ENCODE measurements at regions not wholly inside any gene's neighbourhood (a gene's known extent, or its start where the extent isn't known, plus 50 kb on each side); places are given as distances from the start of the nearest gene placed in this dataset.

DNA sequence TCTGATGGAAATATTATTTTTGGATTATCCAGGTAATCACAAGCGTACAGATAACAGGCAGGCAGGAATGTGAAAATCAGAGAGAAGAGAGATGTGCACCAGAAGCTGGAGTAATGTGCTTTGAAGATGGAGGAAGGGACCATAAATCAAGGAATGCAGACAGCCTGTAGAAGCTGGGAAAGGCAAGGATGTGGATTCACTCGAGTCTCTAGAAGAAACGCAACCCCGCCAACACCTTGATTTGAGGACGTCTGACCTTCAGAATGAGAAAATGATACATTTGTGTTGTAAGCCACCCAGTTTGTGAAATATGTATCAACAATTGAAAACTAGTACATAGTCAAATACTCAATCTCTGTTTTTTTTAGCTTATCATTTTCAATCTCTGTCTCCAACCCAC lies 207.6 kb upstream of the MPDZ start:
- H3K4me3 ChIP-seq = no peak overlapping the region
- H3K36me3 ChIP-seq = no peaks in the 10 kb centered on the region
- H3K4me1 ChIP-seq = peaks cover 16% of the 10 kb centered on the region
- H3K9me3 ChIP-seq = no peaks in the 10 kb centered on the region
- no peak overlapping the region for H3K27ac ChIP-seq
- H3K27me3 ChIP-seq = no peaks in the 10 kb centered on the region
- intact Hi-C loops (cut with DNase I) = loop anchor here (5.0 kb wide), 1 partner anchor 220 kb away; no protein-coding TSS in a partner anchor
- DNase-seq (ENCODE audit: extremely low spot score in 2 of 2) = no peak
- TF ChIP-seq POLR2A (IDR thresholded peaks at IDR 0.05) (no peak), POLR2AphosphoS5 (IDR thresholded peaks at IDR 0.05; ENCODE audit: insufficient read depth in 1 of 2, low read depth in 1 of 2) (no peak)
- TF ChIP-seq, protein P1, sequence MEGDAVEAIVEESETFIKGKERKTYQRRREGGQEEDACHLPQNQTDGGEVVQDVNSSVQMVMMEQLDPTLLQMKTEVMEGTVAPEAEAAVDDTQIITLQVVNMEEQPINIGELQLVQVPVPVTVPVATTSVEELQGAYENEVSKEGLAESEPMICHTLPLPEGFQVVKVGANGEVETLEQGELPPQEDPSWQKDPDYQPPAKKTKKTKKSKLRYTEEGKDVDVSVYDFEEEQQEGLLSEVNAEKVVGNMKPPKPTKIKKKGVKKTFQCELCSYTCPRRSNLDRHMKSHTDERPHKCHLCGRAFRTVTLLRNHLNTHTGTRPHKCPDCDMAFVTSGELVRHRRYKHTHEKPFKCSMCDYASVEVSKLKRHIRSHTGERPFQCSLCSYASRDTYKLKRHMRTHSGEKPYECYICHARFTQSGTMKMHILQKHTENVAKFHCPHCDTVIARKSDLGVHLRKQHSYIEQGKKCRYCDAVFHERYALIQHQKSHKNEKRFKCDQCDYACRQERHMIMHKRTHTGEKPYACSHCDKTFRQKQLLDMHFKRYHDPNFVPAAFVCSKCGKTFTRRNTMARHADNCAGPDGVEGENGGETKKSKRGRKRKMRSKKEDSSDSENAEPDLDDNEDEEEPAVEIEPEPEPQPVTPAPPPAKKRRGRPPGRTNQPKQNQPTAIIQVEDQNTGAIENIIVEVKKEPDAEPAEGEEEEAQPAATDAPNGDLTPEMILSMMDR (IDR thresholded peaks at IDR 0.05) = no peak

DNA sequence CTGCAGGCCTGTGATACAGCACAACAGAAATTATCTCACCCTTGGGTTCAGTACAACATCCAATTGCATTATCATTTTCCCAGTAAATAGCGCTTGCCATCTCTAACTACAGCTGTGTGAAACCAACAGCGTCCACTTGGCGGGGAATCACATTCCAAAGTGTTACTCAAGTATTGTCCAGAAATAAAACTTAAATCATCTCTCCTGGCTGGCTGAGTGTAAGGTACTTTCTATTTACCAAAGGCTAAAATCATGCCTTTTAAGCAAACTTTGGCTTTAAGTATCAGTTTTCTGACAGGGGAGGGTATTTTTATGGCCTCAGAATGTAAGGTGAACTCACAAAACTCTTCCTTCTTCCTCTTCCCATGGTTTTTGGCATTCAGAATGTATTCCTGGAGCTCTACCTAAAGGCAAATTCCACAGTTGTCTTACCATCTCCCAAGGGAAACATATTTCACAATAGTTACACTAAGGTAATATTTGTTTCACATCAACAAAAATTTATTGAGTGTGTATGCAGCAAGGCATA lies 205.6 kb upstream of the MPDZ start:
- DNase-seq (ENCODE audit: extremely low spot score in 2 of 2) = no peak
- TF ChIP-seq POLR2A (IDR thresholded peaks at IDR 0.05) = no peak
- TF ChIP-seq POLR2AphosphoS5 (IDR thresholded peaks at IDR 0.05; ENCODE audit: insufficient read depth in 1 of 2, low read depth in 1 of 2) = peak in 1 of 2 donors; percentile 40
- TF ChIP-seq, protein P1 (IDR thresholded peaks at IDR 0.05) = peak in 1 of 3 experiments; percentile 13
- H3K27me3 ChIP-seq = no peaks in the 10 kb centered on the region
- no peak overlapping the region for H3K27ac ChIP-seq
- intact Hi-C loops (cut with DNase I) = loop anchor here (5.0 kb wide), 1 partner anchor 222 kb away; no protein-coding TSS in a partner anchor
- no peaks in the 10 kb centered on the region for H3K9me3 ChIP-seq
- H3K4me3 ChIP-seq = no peak overlapping the region
- H3K36me3 ChIP-seq = no peaks in the 10 kb centered on the region
- peaks cover 9% of the 10 kb centered on the region for H3K4me1 ChIP-seq

DNA sequence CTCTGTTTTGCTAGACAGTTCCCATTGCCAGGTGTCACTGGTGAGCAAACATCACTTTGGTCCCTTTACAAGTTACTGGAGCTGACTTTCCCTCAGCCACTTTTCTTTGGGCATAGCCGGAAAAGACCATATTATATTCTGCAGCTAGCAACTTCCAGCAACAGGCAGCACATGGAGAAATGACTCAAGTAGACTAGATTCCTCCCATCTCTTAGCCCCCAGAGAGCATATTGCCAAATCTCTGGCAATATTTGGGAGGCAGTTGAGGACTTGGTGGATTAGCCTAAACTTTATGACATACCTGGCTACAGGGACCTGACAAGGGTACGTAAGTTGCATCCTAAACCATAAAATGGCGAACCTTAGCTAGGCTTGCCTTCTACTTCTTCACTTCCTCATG lies 204.7 kb upstream of the MPDZ start:
- H3K4me1 ChIP-seq = peaks cover 9% of the 10 kb centered on the region
- H3K4me3 ChIP-seq = no peak overlapping the region
- no peak overlapping the region for H3K27ac ChIP-seq
- DNase-seq (ENCODE audit: extremely low spot score in 2 of 2) = no peak
- no peaks in the 10 kb centered on the region for H3K27me3 ChIP-seq
- intact Hi-C loops (cut with DNase I) = no loop called here
- no peaks in the 10 kb centered on the region for H3K9me3 ChIP-seq
- TF ChIP-seq POLR2AphosphoS5 (IDR thresholded peaks at IDR 0.05; ENCODE audit: insufficient read depth in 1 of 2, low read depth in 1 of 2) (no peak), POLR2A (IDR thresholded peaks at IDR 0.05) (no peak)
- TF ChIP-seq, protein P1 (IDR thresholded peaks at IDR 0.05) = no peak
- no peaks in the 10 kb centered on the region for H3K36me3 ChIP-seq

DNA sequence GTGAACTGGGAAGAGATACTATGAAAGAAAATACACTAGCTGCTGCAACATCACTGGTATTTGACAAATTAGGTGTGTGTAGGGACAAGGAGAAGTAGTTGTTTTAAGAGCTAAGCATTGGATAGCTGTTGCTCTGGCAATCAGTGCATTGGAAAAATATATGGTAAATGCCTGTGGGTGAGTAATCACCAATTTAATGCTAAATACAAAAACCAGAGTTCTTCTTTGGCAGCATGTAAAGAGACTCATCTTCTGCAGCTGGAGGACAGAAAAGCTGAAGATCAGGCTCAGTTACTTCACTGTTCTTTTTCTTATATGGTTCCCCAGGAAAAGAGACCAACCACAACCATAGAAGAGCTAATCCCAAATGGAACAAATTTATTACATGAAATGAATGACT lies 201.8 kb upstream of the MPDZ start:
- no peaks in the 10 kb centered on the region for H3K9me3 ChIP-seq
- no peak for DNase-seq (ENCODE audit: extremely low spot score in 2 of 2)
- H3K36me3 ChIP-seq = no peaks in the 10 kb centered on the region
- H3K27me3 ChIP-seq = no peaks in the 10 kb centered on the region
- TF ChIP-seq, protein P1 (IDR thresholded peaks at IDR 0.05) = no peak
- TF ChIP-seq POLR2AphosphoS5 (IDR thresholded peaks at IDR 0.05; ENCODE audit: insufficient read depth in 1 of 2, low read depth in 1 of 2) (no peak), POLR2A (IDR thresholded peaks at IDR 0.05) (no peak)
- H3K4me3 ChIP-seq = no peak overlapping the region
- H3K4me1 ChIP-seq = peaks cover 9% of the 10 kb centered on the region
- no peak overlapping the region for H3K27ac ChIP-seq
- intact Hi-C loops (cut with DNase I) = no loop called here

DNA sequence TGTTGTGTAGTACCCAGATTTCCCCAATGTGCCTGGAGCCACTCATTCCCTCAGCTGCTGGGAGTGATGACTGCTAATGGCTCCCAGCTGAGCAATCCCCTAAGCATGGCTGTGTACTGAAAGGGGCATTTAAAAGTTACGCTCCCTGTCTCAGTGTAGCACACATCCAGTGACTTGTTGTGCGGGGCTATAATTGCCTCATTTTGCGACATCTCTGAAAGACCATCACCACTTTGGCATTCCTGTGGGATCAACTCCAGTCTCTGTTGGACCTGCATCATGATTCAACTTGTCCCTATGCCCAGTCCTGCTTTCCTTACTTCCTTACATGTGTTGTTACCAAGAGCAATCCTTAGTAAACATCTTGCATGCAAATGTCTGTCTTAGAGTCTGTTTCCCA lies 201.2 kb upstream of the MPDZ start:
- no peaks in the 10 kb centered on the region for H3K36me3 ChIP-seq
- DNase-seq (ENCODE audit: extremely low spot score in 2 of 2) = no peak
- TF ChIP-seq POLR2A (IDR thresholded peaks at IDR 0.05) = no peak
- no peak for TF ChIP-seq POLR2AphosphoS5 (IDR thresholded peaks at IDR 0.05; ENCODE audit: insufficient read depth in 1 of 2, low read depth in 1 of 2)
- TF ChIP-seq, protein P1 (IDR thresholded peaks at IDR 0.05) = no peak

More for the DNA sequence above, 201.2 kb upstream of the MPDZ start:
- no peaks in the 10 kb centered on the region for H3K27me3 ChIP-seq
- intact Hi-C loops (cut with DNase I) = no loop called here
- H3K4me3 ChIP-seq = no peak overlapping the region
- no peak overlapping the region for H3K27ac ChIP-seq
- H3K4me1 ChIP-seq = peaks cover 8% of the 10 kb centered on the region
- no peaks in the 10 kb centered on the region for H3K9me3 ChIP-seq

Measured in vagina (tissue), 2 donors.